Activated B cell treated with CpG ODN at 0.5 μM for 24 hours (primary cell): ENCODE measurements at regions not wholly inside any gene's neighbourhood (a gene's known extent, or its start where the extent isn't known, plus 50 kb on each side); places are given as distances from the start of the nearest gene placed in this dataset.
"Not testable (repeated sequence)": the region's sequence is repeated elsewhere in the genome, so short reads cannot be mapped to it uniquely, and the experiment has no call there.

ENCODE experiments used
- ATAC-seq: fragments of 200-7000 bp; cut with Tn5 transposase; one replicate; pipeline ENCODE4 v1.10.0; 2021; ENCODE audit warnings: low read depth, mild to moderate bottlenecking, moderate library complexity
- CTCF ChIA-PET: fragments of 350-600 bp; sonication (Branson Sonifier 250); formaldehyde crosslinking; loops from one replicate; lab custom pipeline; 2021; ENCODE audit warnings: antibody characterized with exemption; lab: Charles Lee
- POLR2A ChIA-PET: fragments of 350-600 bp; sonication (Branson Sonifier 250); formaldehyde crosslinking; loops from one replicate; lab custom pipeline; 2021; ENCODE audit warnings: antibody characterized with exemption; lab: Charles Lee
- DNase-seq: peaks from one replicate; pipeline ENCODE4 v3.0.0; 2022
- H3K27ac Mint-ChIP-seq: one replicate; pipeline ENCODE4 v1.8.0; 2020; ENCODE audit warnings: mixed read lengths
- H3K27me3 Mint-ChIP-seq: one replicate; pipeline ENCODE4 v1.8.0; 2021; ENCODE audit warnings: mixed read lengths
- H3K36me3 Mint-ChIP-seq: one replicate; pipeline ENCODE4 v1.8.0; 2021; ENCODE audit warnings: low read depth, mixed read lengths
- H3K4me1 Mint-ChIP-seq: one replicate; pipeline ENCODE4 v1.8.0; 2021; ENCODE audit warnings: mixed read lengths
- H3K4me3 Mint-ChIP-seq: one replicate; pipeline ENCODE4 v1.8.0; 2020; ENCODE audit warnings: mild to moderate bottlenecking, mixed read lengths
- H3K9me3 Mint-ChIP-seq: one replicate; pipeline ENCODE4 v1.8.0; 2020; ENCODE audit warnings: mixed read lengths
- intact Hi-C: fragments of 100-400 bp; cut with micrococcal nuclease; formaldehyde crosslinking; loops from one replicate; pipeline ENCODE4 v1.15.1; 2024
- TF ChIP-seq, protein P1 (sequence below): fragments of 200-600 bp; IDR thresholded peaks from one replicate; pipeline ENCODE4 v1.8.0; 2022; ENCODE audit warnings: antibody characterized with exemption, mild to moderate bottlenecking

DNA sequence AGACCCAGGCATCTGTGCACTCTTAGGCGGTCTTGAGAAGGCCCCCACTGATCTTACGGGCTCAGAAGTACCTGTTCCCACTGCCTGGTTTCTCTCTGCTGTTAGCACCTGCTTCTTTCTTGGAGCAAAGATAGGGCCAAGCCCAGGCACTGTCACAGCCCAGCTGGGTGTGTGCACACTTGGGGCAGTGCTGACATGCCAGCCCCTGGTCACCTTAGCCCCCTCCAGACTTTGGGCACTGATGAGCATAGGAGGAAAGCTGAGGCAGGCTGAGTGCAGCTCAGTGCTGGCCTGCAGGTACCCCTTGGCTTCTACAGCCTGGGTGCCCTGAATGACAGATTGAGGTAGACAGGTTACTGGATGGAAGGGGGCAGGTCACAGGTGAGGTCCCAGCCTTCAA is 105.7 kb upstream of the AHI1 start:
- Mint-ChIP-seq H3K4me1 (no peaks in the 10 kb centered on the region), H3K36me3 (no peaks in the 10 kb centered on the region), H3K9me3 (peaks cover 7% of the 10 kb centered on the region), H3K4me3 (no peak overlapping the region), H3K27ac (no peak overlapping the region), H3K27me3 (no peaks in the 10 kb centered on the region)
- intact Hi-C loops: no loop called here
- TF ChIP-seq, protein P1, sequence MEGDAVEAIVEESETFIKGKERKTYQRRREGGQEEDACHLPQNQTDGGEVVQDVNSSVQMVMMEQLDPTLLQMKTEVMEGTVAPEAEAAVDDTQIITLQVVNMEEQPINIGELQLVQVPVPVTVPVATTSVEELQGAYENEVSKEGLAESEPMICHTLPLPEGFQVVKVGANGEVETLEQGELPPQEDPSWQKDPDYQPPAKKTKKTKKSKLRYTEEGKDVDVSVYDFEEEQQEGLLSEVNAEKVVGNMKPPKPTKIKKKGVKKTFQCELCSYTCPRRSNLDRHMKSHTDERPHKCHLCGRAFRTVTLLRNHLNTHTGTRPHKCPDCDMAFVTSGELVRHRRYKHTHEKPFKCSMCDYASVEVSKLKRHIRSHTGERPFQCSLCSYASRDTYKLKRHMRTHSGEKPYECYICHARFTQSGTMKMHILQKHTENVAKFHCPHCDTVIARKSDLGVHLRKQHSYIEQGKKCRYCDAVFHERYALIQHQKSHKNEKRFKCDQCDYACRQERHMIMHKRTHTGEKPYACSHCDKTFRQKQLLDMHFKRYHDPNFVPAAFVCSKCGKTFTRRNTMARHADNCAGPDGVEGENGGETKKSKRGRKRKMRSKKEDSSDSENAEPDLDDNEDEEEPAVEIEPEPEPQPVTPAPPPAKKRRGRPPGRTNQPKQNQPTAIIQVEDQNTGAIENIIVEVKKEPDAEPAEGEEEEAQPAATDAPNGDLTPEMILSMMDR: no peak
- CTCF ChIA-PET: no interaction called here
- DNase-seq (no peak), ATAC-seq (no peak)
- POLR2A ChIA-PET: no interaction called here

DNA sequence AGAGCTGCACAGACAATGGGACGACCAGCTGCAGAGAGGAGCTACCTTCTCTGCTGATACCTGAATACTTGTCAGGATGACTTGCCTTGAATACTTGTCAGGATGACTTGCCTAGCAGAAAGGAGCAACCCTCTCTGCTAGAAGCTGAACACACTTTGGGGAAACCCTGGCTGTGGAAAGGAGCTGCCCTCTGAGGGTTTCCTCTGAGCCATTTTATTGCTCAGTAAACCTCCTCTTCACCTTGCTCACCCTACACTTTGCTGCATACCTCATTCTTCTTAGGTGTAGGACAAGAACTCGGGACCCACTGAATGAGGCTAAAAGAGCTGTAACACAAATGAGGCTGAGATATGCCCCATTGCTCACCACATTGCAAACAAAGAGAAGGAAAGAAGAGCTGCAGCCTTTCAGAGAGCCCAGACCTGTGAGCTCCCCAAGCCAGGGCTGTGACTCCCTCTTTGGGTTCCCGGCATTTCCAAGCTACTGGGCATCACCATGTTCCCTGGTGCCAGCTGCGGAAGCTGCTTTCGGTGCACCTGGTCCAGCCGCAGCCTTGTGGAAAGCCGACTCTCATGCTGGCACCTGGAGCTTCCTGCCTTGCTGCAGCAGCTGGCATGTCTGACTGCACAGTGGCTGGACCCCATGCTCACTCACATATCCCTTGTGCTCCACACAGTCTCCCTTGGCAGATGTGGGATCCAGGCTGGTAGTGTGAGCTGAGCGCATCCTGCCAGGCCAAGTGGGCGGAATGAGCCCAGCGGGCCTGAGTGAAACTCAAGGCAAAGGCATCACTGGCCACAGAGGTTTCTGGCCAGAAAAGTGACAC is 106.7 kb upstream of the AHI1 start:
- H3K9me3 Mint-ChIP-seq: no peaks in the 10 kb centered on the region
- no peak for DNase-seq
- H3K4me3 Mint-ChIP-seq: no peak overlapping the region
- no peak for ATAC-seq
- POLR2A ChIA-PET: no interaction called here
- no peaks in the 10 kb centered on the region for H3K4me1 Mint-ChIP-seq
- H3K27ac Mint-ChIP-seq: no peak overlapping the region
- H3K27me3 Mint-ChIP-seq: no peaks in the 10 kb centered on the region
- CTCF ChIA-PET: no interaction called here
- H3K36me3 Mint-ChIP-seq: no peaks in the 10 kb centered on the region
- TF ChIP-seq, protein P1: no peak
- intact Hi-C loops: no loop called here

DNA sequence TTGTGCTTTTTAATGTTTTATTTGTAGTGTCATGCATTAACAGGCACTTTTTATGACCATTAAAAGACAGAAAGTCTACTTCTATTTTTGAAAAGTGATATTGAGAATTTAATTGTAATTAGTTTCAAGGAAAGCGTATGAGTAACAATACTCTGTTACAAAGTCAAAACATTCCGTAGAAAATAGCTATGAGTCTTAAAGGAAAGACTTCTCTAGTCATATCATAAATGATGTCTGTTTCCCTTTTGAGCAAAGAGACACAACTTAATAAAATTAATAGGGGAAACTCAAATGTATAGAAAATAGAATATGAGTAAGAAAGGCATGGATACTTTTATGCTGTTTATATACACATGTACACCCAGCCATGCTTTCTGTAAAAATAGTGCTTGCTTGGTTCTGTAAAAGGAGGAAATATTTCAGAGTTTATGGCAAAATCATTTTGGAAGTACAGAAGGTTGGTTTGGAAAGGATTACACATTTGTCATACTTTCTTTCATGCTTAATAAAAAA is 107.8 kb upstream of the AHI1 start:
- no peak for ATAC-seq
- ChIA-PET POLR2A (no interaction called here), CTCF (no interaction called here)
- Mint-ChIP-seq H3K27me3 (no peaks in the 10 kb centered on the region), H3K9me3 (no peaks in the 10 kb centered on the region), H3K27ac (no peak overlapping the region), H3K4me3 (no peak overlapping the region), H3K4me1 (no peaks in the 10 kb centered on the region), H3K36me3 (no peaks in the 10 kb centered on the region)
- no peak for DNase-seq
- TF ChIP-seq, protein P1: no peak
- intact Hi-C loops: no loop called here

DNA sequence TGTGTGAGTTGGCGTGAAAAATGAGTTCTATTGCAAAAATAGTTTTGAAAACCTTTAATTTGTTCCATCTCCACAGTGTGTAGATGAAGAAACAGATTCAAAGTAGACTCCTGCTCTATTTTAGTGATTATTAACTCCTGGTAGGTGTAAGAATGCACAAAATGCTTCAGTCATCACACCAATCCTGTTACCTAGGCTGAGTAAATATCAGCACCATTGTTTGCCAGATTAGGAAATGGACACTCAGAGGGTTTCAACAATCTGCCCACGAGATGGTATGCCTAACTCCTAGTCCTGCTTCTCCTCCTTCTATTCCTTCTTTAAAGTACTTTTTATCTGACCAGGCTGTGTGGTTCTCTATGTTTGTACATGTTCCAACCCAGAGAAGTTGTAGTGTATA is 108.9 kb upstream of the AHI1 start:
- H3K4me1 Mint-ChIP-seq: no peaks in the 10 kb centered on the region
- H3K27me3 Mint-ChIP-seq: peaks cover 2% of the 10 kb centered on the region
- no peaks in the 10 kb centered on the region for H3K9me3 Mint-ChIP-seq
- no peak for ATAC-seq
- intact Hi-C loops: no loop called here
- CTCF ChIA-PET: no interaction called here
- H3K27ac Mint-ChIP-seq: no peak overlapping the region
- POLR2A ChIA-PET: no interaction called here
- DNase-seq: no peak
- H3K36me3 Mint-ChIP-seq: no peaks in the 10 kb centered on the region
- TF ChIP-seq, protein P1: no peak
- no peak overlapping the region for H3K4me3 Mint-ChIP-seq

DNA sequence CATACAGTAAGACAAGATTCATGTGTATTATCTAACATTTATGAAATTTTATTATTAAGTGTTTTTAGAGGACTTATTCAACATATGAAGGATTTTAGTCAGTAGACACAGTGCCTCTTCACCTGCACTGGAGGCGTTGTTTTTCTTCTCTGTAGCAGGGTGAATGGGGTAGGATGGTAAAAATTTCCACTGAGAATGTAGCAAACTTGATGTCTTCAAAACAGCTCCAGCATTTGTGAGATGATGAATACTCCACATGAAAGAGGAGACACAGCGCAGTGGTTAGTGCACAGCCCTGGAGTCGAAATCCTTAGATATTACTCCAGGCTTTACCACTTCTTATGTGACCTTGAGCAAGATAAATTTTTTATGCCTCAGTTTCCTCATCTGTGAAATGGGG is 110.5 kb upstream of the AHI1 start:
- CTCF ChIA-PET: no interaction called here
- H3K27ac Mint-ChIP-seq: no peak overlapping the region
- POLR2A ChIA-PET: no interaction called here
- H3K4me1 Mint-ChIP-seq: no peaks in the 10 kb centered on the region
- no peak for ATAC-seq
- no peaks in the 10 kb centered on the region for H3K9me3 Mint-ChIP-seq
- no peaks in the 10 kb centered on the region for H3K36me3 Mint-ChIP-seq
- intact Hi-C loops: no loop called here
- H3K27me3 Mint-ChIP-seq: peaks cover 2% of the 10 kb centered on the region
- no peak overlapping the region for H3K4me3 Mint-ChIP-seq
- DNase-seq: no peak
- TF ChIP-seq, protein P1: no peak

DNA sequence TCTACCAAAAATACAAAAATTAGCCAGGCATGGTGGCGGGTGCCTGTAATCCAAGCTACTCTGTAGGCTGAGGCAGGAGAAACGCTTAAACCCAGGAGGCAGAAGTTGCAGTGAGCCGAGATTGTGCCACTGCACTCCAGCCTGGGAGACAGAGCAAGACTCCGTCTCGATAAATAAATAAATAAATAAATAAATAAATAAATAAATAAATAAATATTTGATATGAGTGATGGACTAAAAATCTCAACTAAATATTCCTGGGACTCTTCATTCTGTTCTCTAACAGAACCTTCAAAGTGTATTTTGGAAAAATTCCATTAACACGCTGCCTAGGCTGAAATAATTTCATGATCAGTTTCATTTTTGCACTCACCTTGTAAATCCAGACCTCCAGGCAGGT is 112.7 kb upstream of the AHI1 start:
- H3K4me1 Mint-ChIP-seq, H3K27ac Mint-ChIP-seq, H3K9me3 Mint-ChIP-seq, H3K4me3 Mint-ChIP-seq, DNase-seq, H3K27me3 Mint-ChIP-seq, intact Hi-C loops, POLR2A ChIA-PET, CTCF ChIA-PET, H3K36me3 Mint-ChIP-seq, ATAC-seq: not testable (repeated sequence)
